ENCODE measurements at regions not wholly inside any gene's neighbourhood (a gene's known extent, or its start where the extent isn't known, plus 50 kb on each side); places are given as distances from the start of the nearest gene placed in this dataset.

DNA sequence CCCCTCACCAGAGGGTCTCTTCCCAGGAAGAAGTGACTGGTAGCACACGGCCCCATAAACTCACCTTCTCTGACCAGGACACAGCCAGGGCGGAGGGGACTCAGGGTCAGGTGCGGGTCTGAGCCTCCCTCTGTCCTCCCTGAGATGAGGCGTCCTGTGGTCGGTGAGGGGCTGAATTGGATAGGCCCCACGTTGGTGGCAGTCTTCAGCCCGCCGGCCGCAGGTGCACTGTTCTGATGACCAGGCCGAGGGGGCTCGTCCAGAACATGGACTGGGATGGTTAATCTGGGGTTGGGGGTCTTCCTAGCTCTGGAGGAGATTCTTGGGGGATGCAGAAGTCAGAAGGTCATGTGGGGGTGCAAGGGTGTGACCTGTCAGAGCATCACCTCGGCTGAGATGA lies 102.2 kb upstream of the PPP1R26 start:
- TF ChIP-seq POLR2AphosphoS5 (IDR thresholded peaks at IDR 0.05; ENCODE audit: low read depth, low read length) (no peak), TAF1 (IDR thresholded peaks at IDR 0.05; ENCODE audit: borderline replicate concordance, insufficient read depth, low read length) (no peak), SIN3A (IDR thresholded peaks at IDR 0.05; ENCODE audit: borderline replicate concordance, insufficient read depth, low read length) (no peak), FOXP2 (optimal IDR thresholded peaks at IDR 0.05; ENCODE audit: borderline replicate concordance, extremely low read depth, extremely low read length, insufficient read depth) (no peak)
- TF ChIP-seq, protein P1, sequence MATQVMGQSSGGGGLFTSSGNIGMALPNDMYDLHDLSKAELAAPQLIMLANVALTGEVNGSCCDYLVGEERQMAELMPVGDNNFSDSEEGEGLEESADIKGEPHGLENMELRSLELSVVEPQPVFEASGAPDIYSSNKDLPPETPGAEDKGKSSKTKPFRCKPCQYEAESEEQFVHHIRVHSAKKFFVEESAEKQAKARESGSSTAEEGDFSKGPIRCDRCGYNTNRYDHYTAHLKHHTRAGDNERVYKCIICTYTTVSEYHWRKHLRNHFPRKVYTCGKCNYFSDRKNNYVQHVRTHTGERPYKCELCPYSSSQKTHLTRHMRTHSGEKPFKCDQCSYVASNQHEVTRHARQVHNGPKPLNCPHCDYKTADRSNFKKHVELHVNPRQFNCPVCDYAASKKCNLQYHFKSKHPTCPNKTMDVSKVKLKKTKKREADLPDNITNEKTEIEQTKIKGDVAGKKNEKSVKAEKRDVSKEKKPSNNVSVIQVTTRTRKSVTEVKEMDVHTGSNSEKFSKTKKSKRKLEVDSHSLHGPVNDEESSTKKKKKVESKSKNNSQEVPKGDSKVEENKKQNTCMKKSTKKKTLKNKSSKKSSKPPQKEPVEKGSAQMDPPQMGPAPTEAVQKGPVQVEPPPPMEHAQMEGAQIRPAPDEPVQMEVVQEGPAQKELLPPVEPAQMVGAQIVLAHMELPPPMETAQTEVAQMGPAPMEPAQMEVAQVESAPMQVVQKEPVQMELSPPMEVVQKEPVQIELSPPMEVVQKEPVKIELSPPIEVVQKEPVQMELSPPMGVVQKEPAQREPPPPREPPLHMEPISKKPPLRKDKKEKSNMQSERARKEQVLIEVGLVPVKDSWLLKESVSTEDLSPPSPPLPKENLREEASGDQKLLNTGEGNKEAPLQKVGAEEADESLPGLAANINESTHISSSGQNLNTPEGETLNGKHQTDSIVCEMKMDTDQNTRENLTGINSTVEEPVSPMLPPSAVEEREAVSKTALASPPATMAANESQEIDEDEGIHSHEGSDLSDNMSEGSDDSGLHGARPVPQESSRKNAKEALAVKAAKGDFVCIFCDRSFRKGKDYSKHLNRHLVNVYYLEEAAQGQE (IDR thresholded peaks at IDR 0.05; ENCODE audit: insufficient read depth in 1 of 2, low read depth in 2 of 2, low read length in 2 of 2), result no peak
